Gastroesophageal sphincter (tissue), 4 donors: ENCODE measurements at regions not wholly inside any gene's neighbourhood (a gene's known extent, or its start where the extent isn't known, plus 50 kb on each side); places are given as distances from the start of the nearest gene placed in this dataset.

ENCODE experiments used
- ATAC-seq: fragments of 150-250 bp; one replicate; pipeline ENCODE4 v1.9.1; 2016; ENCODE audit warnings: mild to moderate bottlenecking, moderate library complexity
- H3K27ac ChIP-seq, 4 donors: fragments of 200-600 bp; sonication (generic) in 3 of 4; 1 replicate in 3 of 4; 2 replicates in 1 of 4; pipeline ENCODE4 v1.5.1; 2016 to 2019
- H3K27me3 ChIP-seq: fragments of 200-600 bp; sonication (generic); one replicate; pipeline ENCODE4 v1.5.1; 2019
- H3K36me3 ChIP-seq, 2 donors: fragments of 200-600 bp; sonication (generic); one replicate each; pipeline ENCODE4 v1.5.1; 2019; ENCODE audit warnings: control low read depth in 1 of 2
- H3K4me1 ChIP-seq, 3 donors: fragments of 200-600 bp; sonication (generic); 1 replicate in 2 of 3; 2 replicates in 1 of 3; pipeline ENCODE4 v1.5.1; 2016 to 2019; ENCODE audit warnings: control low read depth in 2 of 3
- H3K4me3 ChIP-seq, 2 donors: fragments of 200-600 bp; sonication (generic); one replicate each; pipeline ENCODE4 v1.5.1; 2019; ENCODE audit warnings: mild to moderate bottlenecking in 1 of 2, moderate library complexity in 1 of 2
- H3K9me3 ChIP-seq, 3 donors: fragments of 200-600 bp; sonication (generic); one replicate each; pipeline ENCODE4 v1.5.1; 2017 to 2019; ENCODE audit warnings: control low read depth in 2 of 3
- EP300 ChIP-seq: sonication (generic); formaldehyde crosslinking; IDR thresholded peaks from one replicate; pipeline ENCODE4 v1.6.1; 2017; ENCODE audit warnings: antibody characterized with exemption, mild to moderate bottlenecking
- POLR2A ChIP-seq, 2 donors: fragments of 450-650 bp; IDR thresholded peaks; one replicate each; pipeline ENCODE4 v1.6.1; 2017; ENCODE audit warnings: antibody characterized with exemption in 2 of 2, mild to moderate bottlenecking in 2 of 2, moderate library complexity in 1 of 2
- POLR2AphosphoS5 ChIP-seq: sonication (generic); formaldehyde crosslinking; IDR thresholded peaks from one replicate; pipeline ENCODE4 v1.6.1; 2017; ENCODE audit warnings: antibody characterized with exemption
- WGBS, 2 donors: methylation state at CpG; one replicate each; pipeline ENCODE4 v1.1.5; 2018; ENCODE audit warnings: low coverage in 1 of 2; 5-methylcytosine and 5-hydroxymethylcytosine counted together
- TF ChIP-seq, protein P1 (sequence below), 4 experiments: fragments of 200-600 bp in 2 of 4; fragments of 450-650 bp in 2 of 4; sonication (generic) in 1 of 4; IDR thresholded peaks; one replicate each; pipeline ENCODE4 v1.5.1; 2017 to 2019; ENCODE audit warnings: antibody characterized with exemption in 4 of 4, mild to moderate bottlenecking in 2 of 4, moderate library complexity in 2 of 4

- TF ChIP-seq, protein P1, sequence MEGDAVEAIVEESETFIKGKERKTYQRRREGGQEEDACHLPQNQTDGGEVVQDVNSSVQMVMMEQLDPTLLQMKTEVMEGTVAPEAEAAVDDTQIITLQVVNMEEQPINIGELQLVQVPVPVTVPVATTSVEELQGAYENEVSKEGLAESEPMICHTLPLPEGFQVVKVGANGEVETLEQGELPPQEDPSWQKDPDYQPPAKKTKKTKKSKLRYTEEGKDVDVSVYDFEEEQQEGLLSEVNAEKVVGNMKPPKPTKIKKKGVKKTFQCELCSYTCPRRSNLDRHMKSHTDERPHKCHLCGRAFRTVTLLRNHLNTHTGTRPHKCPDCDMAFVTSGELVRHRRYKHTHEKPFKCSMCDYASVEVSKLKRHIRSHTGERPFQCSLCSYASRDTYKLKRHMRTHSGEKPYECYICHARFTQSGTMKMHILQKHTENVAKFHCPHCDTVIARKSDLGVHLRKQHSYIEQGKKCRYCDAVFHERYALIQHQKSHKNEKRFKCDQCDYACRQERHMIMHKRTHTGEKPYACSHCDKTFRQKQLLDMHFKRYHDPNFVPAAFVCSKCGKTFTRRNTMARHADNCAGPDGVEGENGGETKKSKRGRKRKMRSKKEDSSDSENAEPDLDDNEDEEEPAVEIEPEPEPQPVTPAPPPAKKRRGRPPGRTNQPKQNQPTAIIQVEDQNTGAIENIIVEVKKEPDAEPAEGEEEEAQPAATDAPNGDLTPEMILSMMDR (IDR thresholded peaks at IDR 0.05), result no peak
- TF ChIP-seq POLR2A (IDR thresholded peaks at IDR 0.05) (no peak), POLR2AphosphoS5 (no peak), EP300 (no peak)
- 82 to 91% methylated on average over 1 of the region's 1 CpG for WGBS, 2 donors
- no peak for ATAC-seq
Observed at GRCh38 chr11:37595845-37596244, 997.8 kb upstream of the RAG2 start.

GRCh38 chr11:37574361-37574760 is 976.3 kb upstream of the RAG2 start:
- H3K4me1 ChIP-seq, result no peaks in the 10 kb centered on the region
- no peaks in the 10 kb centered on the region for H3K9me3 ChIP-seq
- no peaks in the 10 kb centered on the region for H3K27me3 ChIP-seq
- H3K4me3 ChIP-seq, result no peak overlapping the region
- no peaks in the 10 kb centered on the region for H3K36me3 ChIP-seq
- WGBS, 2 donors, result 33 to 75% methylated on average over 1 of the region's 1 CpG
- H3K27ac ChIP-seq, result no peak overlapping the region
- no peak for ATAC-seq
- TF ChIP-seq EP300 (no peak), POLR2AphosphoS5 (no peak), POLR2A (IDR thresholded peaks at IDR 0.05) (no peak)
- TF ChIP-seq, protein P1 (IDR thresholded peaks at IDR 0.05), result no peak

More at GRCh38 chr11:37595845-37596244, 997.8 kb upstream of the RAG2 start:
- Histone ChIP-seq H3K4me3 (no peak overlapping the region), H3K36me3 (no peaks in the 10 kb centered on the region), H3K4me1 (no peaks in the 10 kb centered on the region), H3K27me3 (no peaks in the 10 kb centered on the region), H3K9me3 (no peaks in the 10 kb centered on the region), H3K27ac (no peak overlapping the region)

DNA sequence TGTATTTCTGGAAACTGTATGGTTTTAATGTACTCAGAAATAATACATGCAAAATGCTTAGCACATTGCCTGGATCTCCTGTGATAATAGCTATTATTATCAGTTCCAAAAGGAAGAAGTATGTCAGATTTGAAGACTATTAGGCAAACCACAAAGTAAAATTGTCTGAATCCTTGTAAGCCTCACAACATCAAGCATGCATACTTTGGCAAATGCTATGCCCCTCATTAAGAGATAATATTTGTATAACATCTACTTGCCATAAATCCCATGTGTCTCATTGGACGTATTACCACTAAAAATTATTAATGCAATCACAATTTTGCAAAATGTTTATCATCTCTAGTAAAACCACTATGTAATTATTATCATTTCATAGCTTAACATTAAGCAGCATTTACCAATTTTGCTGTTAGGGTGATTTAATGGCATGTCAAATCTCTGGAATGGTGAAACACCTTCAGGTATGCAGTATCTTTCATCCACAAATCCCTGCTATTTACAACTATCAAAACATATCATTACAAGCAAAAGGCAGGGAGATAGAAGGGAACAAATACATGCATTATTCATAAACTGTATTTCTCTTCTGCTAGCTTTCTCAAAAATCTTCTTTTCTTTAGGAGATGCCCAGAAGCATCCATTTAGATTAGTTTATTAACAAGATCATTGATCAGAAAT is 974.6 kb upstream of the RAG2 start:
- Histone ChIP-seq H3K36me3 (no peaks in the 10 kb centered on the region), H3K4me3 (no peak overlapping the region), H3K9me3 (no peaks in the 10 kb centered on the region), H3K27me3 (no peaks in the 10 kb centered on the region), H3K4me1 (no peaks in the 10 kb centered on the region), H3K27ac (no peak overlapping the region)
- ATAC-seq, result no peak
- 44 to 50% methylated on average over 1 of the region's 1 CpG for WGBS, 2 donors
- TF ChIP-seq POLR2A (IDR thresholded peaks at IDR 0.05) (no peak), POLR2AphosphoS5 (no peak), EP300 (no peak)
- TF ChIP-seq, protein P1 (IDR thresholded peaks at IDR 0.05), result no peak

DNA sequence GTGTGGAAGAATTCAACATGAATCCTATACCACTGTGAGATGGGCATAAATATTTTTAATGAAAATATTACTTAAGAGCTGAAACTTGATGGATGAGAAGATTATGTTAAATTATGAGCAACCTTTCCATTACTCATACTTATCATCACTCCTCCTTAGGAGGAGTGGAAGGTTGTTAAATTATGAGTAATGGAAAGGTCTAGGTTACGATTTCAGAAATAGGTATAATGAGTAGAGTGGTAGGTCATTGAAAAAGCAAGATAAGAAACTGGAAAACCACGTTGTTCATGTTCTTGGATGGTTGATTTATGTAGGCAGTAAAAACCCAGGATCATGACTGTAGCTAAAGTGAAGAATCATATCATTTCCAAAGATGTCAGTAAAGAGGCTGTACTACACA is 973.2 kb upstream of the RAG2 start:
- Histone ChIP-seq H3K27ac (no peak overlapping the region), H3K4me1 (no peaks in the 10 kb centered on the region), H3K4me3 (no peak overlapping the region), H3K27me3 (no peaks in the 10 kb centered on the region), H3K36me3 (no peaks in the 10 kb centered on the region), H3K9me3 (no peaks in the 10 kb centered on the region)
- ATAC-seq, result no peak
- 40 to 56% methylated on average over 2 of the region's 2 CpGs for WGBS, 2 donors
- no peak for TF ChIP-seq EP300
- TF ChIP-seq, protein P1 (IDR thresholded peaks at IDR 0.05), result no peak
- no peak for TF ChIP-seq POLR2A (IDR thresholded peaks at IDR 0.05)
- TF ChIP-seq POLR2AphosphoS5, result no peak

DNA sequence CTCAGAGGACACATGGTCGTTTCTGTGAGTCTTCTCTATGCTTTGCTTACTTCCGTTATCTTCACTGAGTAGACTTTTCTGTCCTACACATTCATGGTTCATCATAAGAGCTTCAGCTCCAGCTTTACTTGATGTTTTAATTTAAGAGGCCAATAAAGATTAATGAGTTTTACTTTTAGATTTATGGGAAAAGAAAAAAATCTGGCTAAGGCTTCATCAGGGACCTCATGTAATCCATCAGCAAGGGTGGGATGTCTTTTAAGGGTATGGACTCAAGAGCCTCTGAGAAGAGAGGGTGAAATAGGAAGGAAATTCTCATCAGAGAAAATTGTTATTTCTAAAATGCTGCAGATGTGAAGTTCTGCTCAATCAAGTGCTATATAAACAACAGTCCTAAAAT is 963.0 kb upstream of the RAG2 start:
- no peaks in the 10 kb centered on the region for H3K9me3 ChIP-seq
- no peaks in the 10 kb centered on the region for H3K4me1 ChIP-seq
- ATAC-seq, result no peak
- WGBS, 2 donors, result 41 to 77% methylated on average over 2 of the region's 2 CpGs
- no peak overlapping the region for H3K27ac ChIP-seq
- no peaks in the 10 kb centered on the region for H3K27me3 ChIP-seq
- H3K4me3 ChIP-seq, result no peak overlapping the region
- H3K36me3 ChIP-seq, result no peaks in the 10 kb centered on the region
- TF ChIP-seq EP300 (no peak), POLR2AphosphoS5 (no peak), POLR2A (IDR thresholded peaks at IDR 0.05) (no peak)
- TF ChIP-seq, protein P1 (IDR thresholded peaks at IDR 0.05), result no peak
